GM23338 (cell line): ENCODE measurements at regions not wholly inside any gene's neighbourhood (a gene's known extent, or its start where the extent isn't known, plus 50 kb on each side); places are given as distances from the start of the nearest gene placed in this dataset.

Source experiments
- ATAC-seq: fragments of 200-7000 bp; cut with Tn5 transposase; 3 replicates; pipeline ENCODE4 v1.9.1; 2020
- DNase-seq: peaks from one replicate; pipeline ENCODE4 v3.0.0-alpha.2; 2015; ENCODE audit warnings: low spot score
- H2AFZ ChIP-seq: fragments of 200-600 bp; sonication (generic); 2 replicates; pipeline ENCODE4 v1.8.0; 2016; ENCODE audit warnings: antibody characterized with exemption, mild to moderate bottlenecking, moderate library complexity
- H3F3A ChIP-seq: fragments of 200-600 bp; sonication (generic); replicated peaks from 2 replicates; pipeline ENCODE4 v1.8.0; 2017; ENCODE audit warnings: antibody characterized with exemption, mixed run types, low read depth
- H3K27ac ChIP-seq: fragments of 200-600 bp; sonication (generic); 2 replicates; pipeline ENCODE4 v1.6.1; 2016; ENCODE audit warnings: low read depth
- H3K27me3 ChIP-seq: fragments of 200-600 bp; sonication (generic); 2 replicates; pipeline ENCODE4 v1.8.0; 2016; ENCODE audit warnings: mild to moderate bottlenecking, mixed run types, moderate library complexity; ENCODE audit not compliant: insufficient read depth
- H3K36me3 ChIP-seq: fragments of 200-600 bp; sonication (generic); 2 replicates; pipeline ENCODE4 v1.8.0; 2016; ENCODE audit warnings: mild to moderate bottlenecking; ENCODE audit not compliant: insufficient read depth
- H3K4me1 ChIP-seq: fragments of 200-600 bp; sonication (generic); 2 replicates; pipeline ENCODE4 v1.8.0; 2016; ENCODE audit warnings: mild to moderate bottlenecking, moderate library complexity; ENCODE audit not compliant: insufficient read depth
- H3K4me2 ChIP-seq: fragments of 200-600 bp; sonication (generic); 2 replicates; pipeline ENCODE4 v1.7.1; 2017; ENCODE audit warnings: mixed run types
- H3K4me3 ChIP-seq: fragments of 200-600 bp; sonication (generic); 2 replicates; pipeline ENCODE4 v1.6.1; 2016; ENCODE audit warnings: mixed run types
- H3K79me2 ChIP-seq: fragments of 200-600 bp; sonication (generic); replicated peaks from 2 replicates; pipeline ENCODE4 v1.8.0; 2017; ENCODE audit warnings: mild to moderate bottlenecking; ENCODE audit not compliant: insufficient read depth
- H3K9me2 ChIP-seq: fragments of 200-600 bp; sonication (generic); 2 replicates; pipeline ENCODE4 v1.8.0; 2017; ENCODE audit not compliant: insufficient read depth
- H4K20me1 ChIP-seq: fragments of 200-600 bp; sonication (generic); replicated peaks from 2 replicates; pipeline ENCODE4 v1.8.0; 2017; ENCODE audit warnings: mild to moderate bottlenecking; ENCODE audit not compliant: insufficient read depth
- H3K27ac Mint-ChIP-seq: 2 replicates; pipeline ENCODE4 v1.8.0; 2020; ENCODE audit warnings: inconsistent platforms, mild to moderate bottlenecking, moderate library complexity, mixed read lengths
- H3K27me3 Mint-ChIP-seq: 3 replicates; pipeline ENCODE4 v1.8.0; 2022; ENCODE audit warnings: low read depth, mild to moderate bottlenecking, moderate library complexity, mixed read lengths, inconsistent platforms; ENCODE audit not compliant: insufficient read depth, poor library complexity
- H3K36me3 Mint-ChIP-seq: 3 replicates; pipeline ENCODE4 v1.8.0; 2021; ENCODE audit warnings: low read depth, mild to moderate bottlenecking, inconsistent platforms, moderate library complexity, mixed read lengths
- H3K4me1 Mint-ChIP-seq: 3 replicates; pipeline ENCODE4 v1.8.0; 2020; ENCODE audit warnings: mild to moderate bottlenecking, inconsistent platforms, mixed read lengths
- H3K4me3 Mint-ChIP-seq: 3 replicates; pipeline ENCODE4 v1.8.0; 2021; ENCODE audit warnings: moderate library complexity, mild to moderate bottlenecking, inconsistent platforms, mixed read lengths
- H3K9me3 Mint-ChIP-seq: 3 replicates; pipeline ENCODE4 v1.8.0; 2020; ENCODE audit warnings: moderate library complexity, mild to moderate bottlenecking, inconsistent platforms, mixed read lengths
- CTCF ChIP-seq, 2 experiments: fragments of 200-600 bp in 1 of 2; sonication (generic) in 1 of 2; conservative IDR thresholded peaks; 2 replicates each; pipeline versions ENCODE4 v1.5.1 to v1.6.1; 2016 to 2017; ENCODE audit warnings: antibody characterized with exemption in 2 of 2, low read depth in 2 of 2, mild to moderate bottlenecking in 2 of 2, moderate library complexity in 1 of 2
- EZH2phosphoT487 ChIP-seq: fragments of 200-600 bp; sonication (generic); IDR thresholded peaks from one replicate; pipeline ENCODE4 v1.8.1; 2018; ENCODE audit warnings: antibody characterized with exemption; ENCODE audit not compliant: unreplicated experiment
- JUNB ChIP-seq: IDR thresholded peaks from one replicate; pipeline ENCODE4 v1.6.1; 2016; ENCODE audit warnings: antibody characterized with exemption; ENCODE audit not compliant: unreplicated experiment
- NANOG ChIP-seq: IDR thresholded peaks from 2 replicates; pipeline ENCODE4 v1.6.1; 2016; ENCODE audit warnings: antibody characterized with exemption, borderline replicate concordance
- POLR2AphosphoS5 ChIP-seq: IDR thresholded peaks from 2 replicates; pipeline ENCODE4 v1.6.1; 2016; ENCODE audit warnings: antibody characterized with exemption, low read depth
- STAT1 ChIP-seq: IDR thresholded peaks from one replicate; pipeline ENCODE4 v1.6.1; 2016; ENCODE audit warnings: antibody characterized with exemption; ENCODE audit not compliant: unreplicated experiment
- ZNF331 ChIP-seq: fragments of 250-450 bp; sonication (Bioruptor Pico); IDR thresholded peaks from 2 replicates; pipeline ENCODE4 v1.5.0; 2020; ENCODE audit warnings: low read depth, mild to moderate bottlenecking, moderate library complexity
- ZNF462 ChIP-seq: fragments of 250-450 bp; sonication (Bioruptor Pico); IDR thresholded peaks from 2 replicates; pipeline ENCODE4 v1.5.0; 2020; ENCODE audit warnings: mild to moderate bottlenecking, moderate library complexity
- TF ChIP-seq, protein P1 (sequence below): IDR thresholded peaks from 2 replicates; pipeline ENCODE4 v1.6.1; 2016; ENCODE audit warnings: antibody characterized with exemption

DNA sequence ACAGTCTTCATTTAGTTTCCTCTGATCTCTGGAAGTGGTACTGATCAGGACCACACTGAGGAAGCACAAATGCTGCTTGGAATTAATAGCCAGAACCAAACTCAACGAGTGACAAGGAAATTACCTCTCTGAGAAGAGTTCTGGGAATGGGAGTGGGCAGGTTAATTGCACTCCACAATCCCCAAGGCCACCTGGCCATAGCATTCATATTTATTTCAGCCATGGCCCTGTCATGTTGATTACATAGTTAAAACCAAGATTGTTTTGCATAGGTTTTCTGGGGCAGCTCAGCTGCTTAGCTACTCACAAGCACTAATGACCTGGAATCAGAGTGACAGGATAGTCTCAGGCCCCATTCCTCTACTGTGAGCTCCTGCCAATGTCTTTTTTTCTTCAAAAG, 230.2 kb upstream of the RIMS1 start:
- 0 out of 2 replicates have a peak overlapping the region, but pooled peaks have one; percentile 28 for H3K4me2 ChIP-seq
- no peaks in the 10 kb centered on the region for H3K9me2 ChIP-seq
- no peak overlapping the region for H3K27ac Mint-ChIP-seq
- H3K27ac ChIP-seq: no peak overlapping the region
- H3K4me1 Mint-ChIP-seq: peaks cover 4% of the 10 kb centered on the region; the same call in 2 of the 3 replicates
- ATAC-seq (no peak), DNase-seq (no peak)
- no peak overlapping the region for H3K4me3 ChIP-seq
- no peaks in the 10 kb centered on the region for H3K9me3 Mint-ChIP-seq
- no peaks in the 10 kb centered on the region for H3K27me3 ChIP-seq
- no peaks in the 10 kb centered on the region for H3K36me3 ChIP-seq
- TF ChIP-seq ZNF331 (CRISPR knock-in tag): no peak
- TF ChIP-seq STAT1: no peak
- no peak for TF ChIP-seq CTCF (conservative IDR thresholded peaks at IDR 0.05; ENCODE audit: low read depth in 2 of 2)
- TF ChIP-seq POLR2AphosphoS5: no peak
- TF ChIP-seq ZNF462: no peak
- no peak for TF ChIP-seq EZH2phosphoT487
- TF ChIP-seq, protein P1, sequence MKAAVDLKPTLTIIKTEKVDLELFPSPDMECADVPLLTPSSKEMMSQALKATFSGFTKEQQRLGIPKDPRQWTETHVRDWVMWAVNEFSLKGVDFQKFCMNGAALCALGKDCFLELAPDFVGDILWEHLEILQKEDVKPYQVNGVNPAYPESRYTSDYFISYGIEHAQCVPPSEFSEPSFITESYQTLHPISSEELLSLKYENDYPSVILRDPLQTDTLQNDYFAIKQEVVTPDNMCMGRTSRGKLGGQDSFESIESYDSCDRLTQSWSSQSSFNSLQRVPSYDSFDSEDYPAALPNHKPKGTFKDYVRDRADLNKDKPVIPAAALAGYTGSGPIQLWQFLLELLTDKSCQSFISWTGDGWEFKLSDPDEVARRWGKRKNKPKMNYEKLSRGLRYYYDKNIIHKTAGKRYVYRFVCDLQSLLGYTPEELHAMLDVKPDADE: no peak
- no peak for TF ChIP-seq NANOG
- TF ChIP-seq JUNB: no peak
- H3K4me3 Mint-ChIP-seq: no peak overlapping the region
- peaks cover 7% of the 10 kb centered on the region; the same call in 1 of the 2 replicates for H3K4me1 ChIP-seq
- peak overlapping the region; percentile 75 for H2AFZ ChIP-seq
- no peaks in the 10 kb centered on the region for H3K27me3 Mint-ChIP-seq
- H3F3A ChIP-seq: no peaks in the 10 kb centered on the region
- no peaks in the 10 kb centered on the region for H4K20me1 ChIP-seq
- H3K79me2 ChIP-seq: no peaks in the 10 kb centered on the region
- H3K36me3 Mint-ChIP-seq: no peaks in the 10 kb centered on the region
